ENCODE measurements at regions not wholly inside any gene's neighbourhood (a gene's known extent, or its start where the extent isn't known, plus 50 kb on each side); places are given as distances from the start of the nearest gene placed in this dataset.

DNA sequence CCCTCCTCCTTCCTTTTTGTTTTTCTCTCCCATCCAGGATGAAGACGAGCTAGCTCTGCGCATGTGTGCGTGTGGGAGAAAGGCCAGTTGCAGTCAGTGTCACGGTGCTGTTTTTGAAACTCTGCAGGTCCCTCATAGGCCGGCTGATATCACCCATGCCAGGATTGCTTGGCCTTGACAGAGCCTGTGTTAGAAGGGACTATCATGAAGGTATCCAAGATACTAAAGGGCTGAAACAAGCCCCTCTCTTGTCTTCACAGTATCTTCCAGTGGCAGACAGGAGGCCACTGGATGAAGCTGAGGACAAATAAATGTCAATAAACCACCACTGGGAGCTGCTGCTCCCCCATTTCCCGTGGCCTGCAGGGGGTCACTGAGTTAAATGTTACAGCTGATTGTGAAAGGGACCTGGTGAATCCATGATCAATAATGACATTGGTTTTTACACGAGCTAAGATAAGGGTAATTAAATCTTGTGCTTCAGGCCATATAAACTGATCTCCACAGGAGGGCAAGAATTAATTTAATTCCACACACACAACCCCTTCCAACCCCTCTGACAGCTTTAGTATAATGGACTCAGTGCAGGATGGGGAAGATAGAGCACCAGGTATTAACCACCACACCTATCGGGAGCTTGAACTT is 64.6 kb upstream of the TARBP1 start:
- TF ChIP-seq, protein P1, sequence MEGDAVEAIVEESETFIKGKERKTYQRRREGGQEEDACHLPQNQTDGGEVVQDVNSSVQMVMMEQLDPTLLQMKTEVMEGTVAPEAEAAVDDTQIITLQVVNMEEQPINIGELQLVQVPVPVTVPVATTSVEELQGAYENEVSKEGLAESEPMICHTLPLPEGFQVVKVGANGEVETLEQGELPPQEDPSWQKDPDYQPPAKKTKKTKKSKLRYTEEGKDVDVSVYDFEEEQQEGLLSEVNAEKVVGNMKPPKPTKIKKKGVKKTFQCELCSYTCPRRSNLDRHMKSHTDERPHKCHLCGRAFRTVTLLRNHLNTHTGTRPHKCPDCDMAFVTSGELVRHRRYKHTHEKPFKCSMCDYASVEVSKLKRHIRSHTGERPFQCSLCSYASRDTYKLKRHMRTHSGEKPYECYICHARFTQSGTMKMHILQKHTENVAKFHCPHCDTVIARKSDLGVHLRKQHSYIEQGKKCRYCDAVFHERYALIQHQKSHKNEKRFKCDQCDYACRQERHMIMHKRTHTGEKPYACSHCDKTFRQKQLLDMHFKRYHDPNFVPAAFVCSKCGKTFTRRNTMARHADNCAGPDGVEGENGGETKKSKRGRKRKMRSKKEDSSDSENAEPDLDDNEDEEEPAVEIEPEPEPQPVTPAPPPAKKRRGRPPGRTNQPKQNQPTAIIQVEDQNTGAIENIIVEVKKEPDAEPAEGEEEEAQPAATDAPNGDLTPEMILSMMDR (IDR thresholded peaks at IDR 0.05): no peak
- TF ChIP-seq SP1 (CRISPR knock-in tag; conservative IDR thresholded peaks at IDR 0.05): no peak
